ENCODE measurements at regions not wholly inside any gene's neighbourhood (a gene's known extent, or its start where the extent isn't known, plus 50 kb on each side); places are given as distances from the start of the nearest gene placed in this dataset.
"Not testable (repeated sequence)": the region's sequence is repeated elsewhere in the genome, so short reads cannot be mapped to it uniquely, and the experiment has no call there.

GRCh38 chr4:115454228-115454627 is 340.8 kb upstream of the NDST4 start:
- H3K9me3 ChIP-seq: peaks cover 0 to 3% (median 0%) of the 10 kb centered on the region in 4 donors
- no peak overlapping the region for H3K4me3 ChIP-seq
- H3K36me3 ChIP-seq: no peaks in the 10 kb centered on the region
- H3K27me3 ChIP-seq: no peaks in the 10 kb centered on the region
- 56 to 79% methylated on average over 2 of the region's 2 CpGs for WGBS, 2 donors
- TF ChIP-seq POLR2A (IDR thresholded peaks at IDR 0.05): no peak
- no peak for TF ChIP-seq EP300 (IDR thresholded peaks at IDR 0.05)
- TF ChIP-seq CTCF (IDR thresholded peaks at IDR 0.05): no peak
- no peak for DNase-seq (ENCODE audit: low spot score in 2 of 2)
- no peak overlapping the region for H3K27ac ChIP-seq
- H3K4me1 ChIP-seq: no peaks in the 10 kb centered on the region

GRCh38 chr4:115453416-115453815 is 340.0 kb upstream of the NDST4 start:
- Histone ChIP-seq H3K9me3 (no peaks in the 10 kb centered on the region), H3K4me1 (no peaks in the 10 kb centered on the region), H3K27ac (no peak overlapping the region), H3K36me3 (no peaks in the 10 kb centered on the region), H3K27me3 (no peaks in the 10 kb centered on the region), H3K4me3 (no peak overlapping the region)
- WGBS, 2 donors: 28 to 37% methylated on average over 1 of the region's 1 CpG
- DNase-seq (ENCODE audit: low spot score in 2 of 2): no peak
- TF ChIP-seq POLR2A (IDR thresholded peaks at IDR 0.05) (no peak), EP300 (IDR thresholded peaks at IDR 0.05) (no peak), CTCF (IDR thresholded peaks at IDR 0.05) (no peak)

- not testable (repeated sequence) for H3K4me1 ChIP-seq; H3K9me3 ChIP-seq; H3K27me3 ChIP-seq; H3K4me3 ChIP-seq; DNase-seq (ENCODE audit: low spot score in 2 of 2); H3K27ac ChIP-seq; H3K36me3 ChIP-seq
- 93 to 100% methylated on average over 2 of the region's 2 CpGs for WGBS, 2 donors
These were observed 338.8 kb upstream of the NDST4 start for GRCh38 chr4:115452229-115452628.

- Histone ChIP-seq H3K36me3 (no peaks in the 10 kb centered on the region), H3K27me3 (no peaks in the 10 kb centered on the region), H3K27ac (no peak overlapping the region), H3K4me1 (no peaks in the 10 kb centered on the region), H3K9me3 (peaks cover 0 to 5% (median 0%) of the 10 kb centered on the region in 4 donors), H3K4me3 (no peak overlapping the region)
- WGBS, 2 donors: 87 to 89% methylated on average over 3 of the region's 3 CpGs
- no peak for DNase-seq (ENCODE audit: low spot score in 2 of 2)
- TF ChIP-seq CTCF (IDR thresholded peaks at IDR 0.05) (no peak), EP300 (IDR thresholded peaks at IDR 0.05) (no peak), POLR2A (IDR thresholded peaks at IDR 0.05) (no peak)
These were observed 324.3 kb upstream of the NDST4 start for GRCh38 chr4:115437739-115438138.

GRCh38 chr4:115433491-115433890 is 320.1 kb upstream of the NDST4 start:
- Histone ChIP-seq H3K27ac (no peak overlapping the region), H3K27me3 (no peaks in the 10 kb centered on the region), H3K36me3 (no peaks in the 10 kb centered on the region), H3K4me3 (no peak overlapping the region), H3K4me1 (no peaks in the 10 kb centered on the region), H3K9me3 (no peaks in the 10 kb centered on the region)
- WGBS, 2 donors: 86 to 88% methylated on average over 1 of the region's 1 CpG
- no peak for TF ChIP-seq EP300 (IDR thresholded peaks at IDR 0.05)
- no peak for TF ChIP-seq POLR2A (IDR thresholded peaks at IDR 0.05)
- TF ChIP-seq CTCF (IDR thresholded peaks at IDR 0.05): no peak
- DNase-seq (ENCODE audit: low spot score in 2 of 2): no peak

- no peak for DNase-seq (ENCODE audit: low spot score in 2 of 2)
- H3K36me3 ChIP-seq: no peaks in the 10 kb centered on the region
- H3K27ac ChIP-seq: no peak overlapping the region
- H3K4me1 ChIP-seq: no peaks in the 10 kb centered on the region
- H3K4me3 ChIP-seq: no peak overlapping the region
- no peaks in the 10 kb centered on the region for H3K27me3 ChIP-seq
- TF ChIP-seq CTCF (IDR thresholded peaks at IDR 0.05) (no peak), EP300 (IDR thresholded peaks at IDR 0.05) (no peak), POLR2A (IDR thresholded peaks at IDR 0.05) (no peak)
- no peaks in the 10 kb centered on the region for H3K9me3 ChIP-seq
- 70 to 73% methylated on average over 3 of the region's 3 CpGs for WGBS, 2 donors
These were observed 316.6 kb upstream of the NDST4 start for GRCh38 chr4:115430024-115430423.

Data from tibial nerve (tissue), 4 donors.